PC-9 (cell line): ENCODE measurements at regions not wholly inside any gene's neighbourhood (a gene's known extent, or its start where the extent isn't known, plus 50 kb on each side); places are given as distances from the start of the nearest gene placed in this dataset.

Experiments
- BruUV-seq: library from RNA; stranded (reverse); fragments of 400-500 nt; replicated peaks from 2 replicates; lab custom pipeline; 2021; lab: Mats Ljungman, UMichigan
- CTCF ChIA-PET: fragments of 300-600 bp; sonication (Branson Sonifier 250); formaldehyde crosslinking; loops from one replicate; lab custom pipeline; 2022; ENCODE audit warnings: antibody characterized with exemption; lab: Charles Lee
- POLR2A ChIA-PET: fragments of 300-600 bp; sonication (Branson Sonifier 250); formaldehyde crosslinking; loops from one replicate; lab custom pipeline; 2022; ENCODE audit warnings: antibody characterized with exemption; ENCODE audit not compliant: unreplicated experiment; lab: Charles Lee
- DNase-seq, 2 experiments: peaks; one replicate each; pipeline versions ENCODE4 v3.0.0 to v3.0.0-alpha.2; 2015 to 2022; ENCODE audit warnings: mixed read lengths in 1 of 2
- H2AFZ ChIP-seq: fragments of 200-600 bp; sonication (generic); 2 replicates; pipeline ENCODE4 v1.8.1; 2017; ENCODE audit warnings: antibody characterized with exemption
- H3F3A ChIP-seq: fragments of 200-600 bp; sonication (generic); 2 replicates; pipeline ENCODE4 v1.8.1; 2017; ENCODE audit warnings: antibody characterized with exemption, mild to moderate bottlenecking, low read depth; ENCODE audit not compliant: insufficient read depth
- H3K27ac ChIP-seq: fragments of 200-600 bp; sonication (generic); 2 replicates; pipeline ENCODE4 v1.6.1; 2016; ENCODE audit warnings: mixed run types
- H3K27me3 ChIP-seq: fragments of 200-600 bp; sonication (generic); 2 replicates; pipeline ENCODE4 v1.6.1; 2016; ENCODE audit warnings: low read depth, mixed run types; ENCODE audit not compliant: insufficient read depth
- H3K36me3 ChIP-seq: fragments of 200-600 bp; sonication (generic); 2 replicates; pipeline ENCODE4 v1.6.1; 2016; ENCODE audit warnings: low read depth, mixed run types
- H3K4me1 ChIP-seq: fragments of 200-600 bp; sonication (generic); replicated peaks from 2 replicates; pipeline ENCODE4 v1.6.1; 2016; ENCODE audit warnings: mixed run types; ENCODE audit not compliant: insufficient read depth
- H3K4me2 ChIP-seq: fragments of 200-600 bp; sonication (generic); 2 replicates; pipeline ENCODE4 v1.6.1; 2017; ENCODE audit warnings: mixed run types
- H3K4me3 ChIP-seq: fragments of 200-600 bp; sonication (generic); 2 replicates; pipeline ENCODE4 v1.6.1; 2016; ENCODE audit warnings: mixed run types
- H3K79me2 ChIP-seq: fragments of 200-600 bp; sonication (generic); 2 replicates; pipeline ENCODE4 v1.6.1; 2017; ENCODE audit warnings: low read depth, mixed run types
- H3K9me2 ChIP-seq: fragments of 200-600 bp; sonication (generic); 2 replicates; pipeline ENCODE4 v1.8.1; 2017; ENCODE audit warnings: mild to moderate bottlenecking; ENCODE audit not compliant: insufficient read depth
- H3K9me3 ChIP-seq: fragments of 200-600 bp; sonication (generic); 2 replicates; pipeline ENCODE4 v1.8.1; 2016; ENCODE audit warnings: low read depth; ENCODE audit not compliant: insufficient read depth
- H4K20me1 ChIP-seq: fragments of 200-600 bp; sonication (generic); 2 replicates; pipeline ENCODE4 v1.8.1; 2017; ENCODE audit not compliant: insufficient read depth
- EZH2 ChIP-seq: fragments of 200-600 bp; sonication (generic); IDR thresholded peaks from 2 replicates; pipeline ENCODE4 v1.8.0; 2017; ENCODE audit warnings: antibody characterized with exemption, low read depth
- intact Hi-C: fragments of 100-400 bp; cut with micrococcal nuclease; formaldehyde crosslinking; loops from one replicate; pipeline ENCODE4 v1.10.0; 2022; ENCODE audit not compliant: unreplicated experiment
- TF ChIP-seq, protein P1 (sequence below): fragments of 200-600 bp; sonication (generic); conservative IDR thresholded peaks from 2 replicates; pipeline ENCODE4 v1.6.1; 2017; ENCODE audit warnings: mixed run types, antibody characterized with exemption, mild to moderate bottlenecking, moderate library complexity

DNA sequence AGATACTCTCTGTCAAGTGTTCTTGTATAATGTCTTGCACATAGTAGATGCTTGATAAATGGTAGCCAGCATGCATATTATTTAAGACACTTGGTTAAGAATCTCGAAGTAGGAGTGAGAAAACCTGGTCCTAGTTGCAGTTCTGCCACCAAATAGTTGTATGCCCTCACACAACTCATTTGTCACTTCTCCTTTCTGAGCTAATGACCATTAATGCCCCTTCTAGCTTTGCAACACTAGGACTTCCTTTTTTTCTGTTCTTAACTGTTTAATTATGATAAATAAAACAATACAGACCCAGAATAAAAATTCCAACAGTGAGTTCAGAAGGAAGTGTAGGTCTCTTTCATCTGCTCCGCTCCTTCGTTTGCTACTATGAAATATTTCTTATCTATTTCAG is 453.6 kb downstream of the TMEM135 start:
- no peaks in the 10 kb centered on the region for H3K79me2 ChIP-seq
- H3K9me2 ChIP-seq: no peaks in the 10 kb centered on the region
- no peak overlapping the region for H2AFZ ChIP-seq
- no peaks in the 10 kb centered on the region for H3K36me3 ChIP-seq
- H3K27ac ChIP-seq: no peak overlapping the region
- H3K27me3 ChIP-seq: no peaks in the 10 kb centered on the region
- no peaks in the 10 kb centered on the region for H3F3A ChIP-seq
- no peak overlapping the region for H3K4me3 ChIP-seq
- H3K4me2 ChIP-seq: no peak overlapping the region
- CTCF ChIA-PET: no interaction called here
- H3K4me1 ChIP-seq: no peaks in the 10 kb centered on the region
- intact Hi-C loops: no loop called here
- DNase-seq: no peak
- POLR2A ChIA-PET: no interaction called here
- no peak for TF ChIP-seq EZH2
- TF ChIP-seq, protein P1, sequence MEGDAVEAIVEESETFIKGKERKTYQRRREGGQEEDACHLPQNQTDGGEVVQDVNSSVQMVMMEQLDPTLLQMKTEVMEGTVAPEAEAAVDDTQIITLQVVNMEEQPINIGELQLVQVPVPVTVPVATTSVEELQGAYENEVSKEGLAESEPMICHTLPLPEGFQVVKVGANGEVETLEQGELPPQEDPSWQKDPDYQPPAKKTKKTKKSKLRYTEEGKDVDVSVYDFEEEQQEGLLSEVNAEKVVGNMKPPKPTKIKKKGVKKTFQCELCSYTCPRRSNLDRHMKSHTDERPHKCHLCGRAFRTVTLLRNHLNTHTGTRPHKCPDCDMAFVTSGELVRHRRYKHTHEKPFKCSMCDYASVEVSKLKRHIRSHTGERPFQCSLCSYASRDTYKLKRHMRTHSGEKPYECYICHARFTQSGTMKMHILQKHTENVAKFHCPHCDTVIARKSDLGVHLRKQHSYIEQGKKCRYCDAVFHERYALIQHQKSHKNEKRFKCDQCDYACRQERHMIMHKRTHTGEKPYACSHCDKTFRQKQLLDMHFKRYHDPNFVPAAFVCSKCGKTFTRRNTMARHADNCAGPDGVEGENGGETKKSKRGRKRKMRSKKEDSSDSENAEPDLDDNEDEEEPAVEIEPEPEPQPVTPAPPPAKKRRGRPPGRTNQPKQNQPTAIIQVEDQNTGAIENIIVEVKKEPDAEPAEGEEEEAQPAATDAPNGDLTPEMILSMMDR: no peak
- H3K9me3 ChIP-seq: no peaks in the 10 kb centered on the region
- H4K20me1 ChIP-seq: no peaks in the 10 kb centered on the region
- no TSS peak for BruUV-seq

DNA sequence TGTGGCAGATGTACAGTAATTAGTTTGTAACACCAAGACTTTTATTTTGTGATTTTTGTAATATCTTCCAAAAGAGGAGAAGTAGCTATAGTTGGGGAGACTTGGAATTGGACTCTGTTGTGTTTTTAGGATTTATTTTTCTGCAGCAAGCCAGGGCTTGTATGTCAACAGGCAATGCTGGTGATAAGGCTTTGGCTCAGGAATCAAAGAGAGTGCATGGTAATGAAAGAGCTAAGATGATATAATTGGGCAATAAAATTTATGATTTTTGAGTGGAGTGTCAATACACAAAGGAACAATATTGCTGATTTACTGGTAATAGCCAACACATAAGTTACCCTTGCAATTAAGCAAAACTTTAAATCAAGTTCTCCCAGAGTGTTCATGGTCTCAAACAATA is 452.9 kb downstream of the TMEM135 start:
- H3K9me2 ChIP-seq: no peaks in the 10 kb centered on the region
- CTCF ChIA-PET: interaction anchor here (0.6 kb wide), 2 partner anchors 39 to 956 kb away, joined by 3 read pairs; no protein-coding TSS in a partner anchor
- DNase-seq: no peak
- H3K27me3 ChIP-seq: no peaks in the 10 kb centered on the region
- H3F3A ChIP-seq: no peaks in the 10 kb centered on the region
- POLR2A ChIA-PET: no interaction called here
- no peaks in the 10 kb centered on the region for H3K36me3 ChIP-seq
- no peaks in the 10 kb centered on the region for H3K9me3 ChIP-seq
- no peaks in the 10 kb centered on the region for H3K4me1 ChIP-seq
- no TSS peak for BruUV-seq
- H3K27ac ChIP-seq: no peak overlapping the region
- H3K4me2 ChIP-seq: no peak overlapping the region
- H2AFZ ChIP-seq: no peak overlapping the region
- no peak overlapping the region for H3K4me3 ChIP-seq
- TF ChIP-seq EZH2: no peak
- TF ChIP-seq, protein P1: no peak
- intact Hi-C loops: no loop called here
- H4K20me1 ChIP-seq: no peaks in the 10 kb centered on the region
- H3K79me2 ChIP-seq: no peaks in the 10 kb centered on the region

DNA sequence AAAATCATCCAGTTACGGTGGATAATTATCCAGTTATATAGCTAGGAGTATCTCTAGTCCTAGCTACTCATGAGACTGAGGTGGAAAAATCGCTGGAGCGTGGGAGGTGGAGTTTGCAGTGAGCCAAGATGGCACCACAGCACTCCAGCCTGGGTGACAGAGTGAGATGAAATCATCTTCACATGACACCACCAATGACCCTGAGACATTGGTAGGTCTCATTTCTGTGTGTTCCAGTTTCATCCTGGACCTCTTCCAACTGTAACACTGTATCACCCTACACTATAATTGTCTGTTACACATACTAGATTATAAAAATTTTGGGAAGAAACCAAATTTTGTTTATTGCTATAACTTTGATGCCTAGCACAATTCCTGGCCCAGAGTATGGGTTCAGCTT is 446.8 kb downstream of the TMEM135 start:
- Histone ChIP-seq H3F3A (no peaks in the 10 kb centered on the region), H3K4me3 (no peak overlapping the region), H3K9me3 (no peaks in the 10 kb centered on the region), H3K79me2 (no peaks in the 10 kb centered on the region), H3K36me3 (no peaks in the 10 kb centered on the region), H3K27me3 (no peaks in the 10 kb centered on the region), H2AFZ (no peak overlapping the region), H4K20me1 (no peaks in the 10 kb centered on the region), H3K9me2 (peaks cover 4% of the 10 kb centered on the region), H3K4me2 (no peak overlapping the region), H3K27ac (no peak overlapping the region), H3K4me1 (no peaks in the 10 kb centered on the region)
- ChIA-PET CTCF (no interaction called here), POLR2A (no interaction called here)
- no peak for DNase-seq
- no TSS peak for BruUV-seq
- no peak for TF ChIP-seq EZH2
- TF ChIP-seq, protein P1: no peak
- intact Hi-C loops: no loop called here
